MM.1S (cell line): ENCODE measurements at regions not wholly inside any gene's neighbourhood (a gene's known extent, or its start where the extent isn't known, plus 50 kb on each side); places are given as distances from the start of the nearest gene placed in this dataset.

Source experiments
- DNase-seq: peaks from one replicate; pipeline ENCODE4 v3.0.0-alpha.2; 2015
- H2AFZ ChIP-seq: fragments of 300-600 bp; sonication (generic); 2 replicates; pipeline ENCODE4 v1.6.0; 2016; ENCODE audit warnings: antibody characterized with exemption, low read length
- H3F3A ChIP-seq: fragments of 300-600 bp; sonication (generic); 2 replicates; pipeline ENCODE4 v1.6.1; 2016; ENCODE audit warnings: mild to moderate bottlenecking, antibody characterized with exemption, low read length, moderate library complexity, mixed read lengths; ENCODE audit not compliant: insufficient read depth
- H3K27ac ChIP-seq: fragments of 300-600 bp; sonication (generic); 2 replicates; pipeline ENCODE4 v1.5.1; 2016; ENCODE audit warnings: mild to moderate bottlenecking, low read length
- H3K27me3 ChIP-seq: fragments of 300-600 bp; sonication (generic); replicated peaks from 2 replicates; pipeline ENCODE4 v1.6.0; 2016; ENCODE audit warnings: low read length; ENCODE audit not compliant: insufficient read depth
- H3K36me3 ChIP-seq: fragments of 300-600 bp; sonication (generic); replicated peaks from 2 replicates; pipeline ENCODE4 v1.6.1; 2016; ENCODE audit warnings: mild to moderate bottlenecking, low read length, mixed read lengths; ENCODE audit not compliant: insufficient read depth
- H3K4me1 ChIP-seq: fragments of 300-600 bp; sonication (generic); 2 replicates; pipeline ENCODE4 v1.6.1; 2016; ENCODE audit warnings: low read length, mixed read lengths
- H3K4me2 ChIP-seq: fragments of 300-600 bp; sonication (generic); 2 replicates; pipeline ENCODE4 v1.6.0; 2016; ENCODE audit warnings: low read depth, low read length
- H3K4me3 ChIP-seq: fragments of 300-600 bp; sonication (generic); 2 replicates; pipeline ENCODE4 v1.5.1; 2016; ENCODE audit warnings: low read length, mixed read lengths
- H3K79me2 ChIP-seq: fragments of 300-600 bp; sonication (generic); 2 replicates; pipeline ENCODE4 v1.6.1; 2016; ENCODE audit warnings: mixed run types, low read length, mixed read lengths
- H3K9ac ChIP-seq: fragments of 300-600 bp; sonication (generic); 2 replicates; pipeline ENCODE4 v1.6.1; 2016; ENCODE audit warnings: low read length, mixed read lengths
- H3K9me2 ChIP-seq: fragments of 300-600 bp; sonication (generic); replicated peaks from 2 replicates; pipeline ENCODE4 v1.6.1; 2016; ENCODE audit warnings: mild to moderate bottlenecking, low read length, mixed read lengths; ENCODE audit not compliant: insufficient read depth
- H3K9me3 ChIP-seq: fragments of 300-600 bp; sonication (generic); replicated peaks from 2 replicates; pipeline ENCODE4 v1.6.1; 2016; ENCODE audit warnings: mild to moderate bottlenecking, low read length, mixed read lengths; ENCODE audit not compliant: insufficient read depth
- H4K20me1 ChIP-seq: fragments of 300-600 bp; sonication (generic); 2 replicates; pipeline ENCODE4 v1.6.1; 2016; ENCODE audit warnings: mild to moderate bottlenecking, low read length, moderate library complexity, mixed read lengths; ENCODE audit not compliant: insufficient read depth
- EZH2 ChIP-seq: fragments of 300-600 bp; sonication (generic); optimal IDR thresholded peaks from 2 replicates; pipeline ENCODE3; 2017; ENCODE audit warnings: low read depth, mild to moderate bottlenecking, antibody characterized with exemption, low read length, mixed read lengths
- EZH2phosphoT487 ChIP-seq: fragments of 300-600 bp; sonication (generic); IDR thresholded peaks from 2 replicates; pipeline ENCODE4 v1.6.1; 2018; ENCODE audit warnings: antibody characterized with exemption, low read length
- TF ChIP-seq, protein P1 (sequence below): fragments of 300-600 bp; sonication (generic); IDR thresholded peaks from 2 replicates; pipeline ENCODE4 v1.5.1; 2016; ENCODE audit warnings: antibody characterized with exemption, low read length, mixed read lengths

GRCh38 chr10:84890706-84891105 lies 562.3 kb downstream of the CCSER2 start:
- Histone ChIP-seq H3K4me3 (no peak overlapping the region), H3K9me3 (no peaks in the 10 kb centered on the region; the same call in 1 of the 2 replicates), H3K36me3 (no peaks in the 10 kb centered on the region), H3F3A (no peaks in the 10 kb centered on the region), H3K4me1 (no peaks in the 10 kb centered on the region), H3K27ac (no peak overlapping the region), H3K79me2 (no peaks in the 10 kb centered on the region), H3K27me3 (no peaks in the 10 kb centered on the region), H3K9me2 (no peaks in the 10 kb centered on the region), H4K20me1 (no peaks in the 10 kb centered on the region), H3K4me2 (no peak overlapping the region), H2AFZ (no peak overlapping the region), H3K9ac (no peak overlapping the region)
- DNase-seq, result no peak
- no peak for TF ChIP-seq EZH2
- TF ChIP-seq, protein P1, sequence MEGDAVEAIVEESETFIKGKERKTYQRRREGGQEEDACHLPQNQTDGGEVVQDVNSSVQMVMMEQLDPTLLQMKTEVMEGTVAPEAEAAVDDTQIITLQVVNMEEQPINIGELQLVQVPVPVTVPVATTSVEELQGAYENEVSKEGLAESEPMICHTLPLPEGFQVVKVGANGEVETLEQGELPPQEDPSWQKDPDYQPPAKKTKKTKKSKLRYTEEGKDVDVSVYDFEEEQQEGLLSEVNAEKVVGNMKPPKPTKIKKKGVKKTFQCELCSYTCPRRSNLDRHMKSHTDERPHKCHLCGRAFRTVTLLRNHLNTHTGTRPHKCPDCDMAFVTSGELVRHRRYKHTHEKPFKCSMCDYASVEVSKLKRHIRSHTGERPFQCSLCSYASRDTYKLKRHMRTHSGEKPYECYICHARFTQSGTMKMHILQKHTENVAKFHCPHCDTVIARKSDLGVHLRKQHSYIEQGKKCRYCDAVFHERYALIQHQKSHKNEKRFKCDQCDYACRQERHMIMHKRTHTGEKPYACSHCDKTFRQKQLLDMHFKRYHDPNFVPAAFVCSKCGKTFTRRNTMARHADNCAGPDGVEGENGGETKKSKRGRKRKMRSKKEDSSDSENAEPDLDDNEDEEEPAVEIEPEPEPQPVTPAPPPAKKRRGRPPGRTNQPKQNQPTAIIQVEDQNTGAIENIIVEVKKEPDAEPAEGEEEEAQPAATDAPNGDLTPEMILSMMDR, result no peak
- TF ChIP-seq EZH2phosphoT487, result no peak

DNA sequence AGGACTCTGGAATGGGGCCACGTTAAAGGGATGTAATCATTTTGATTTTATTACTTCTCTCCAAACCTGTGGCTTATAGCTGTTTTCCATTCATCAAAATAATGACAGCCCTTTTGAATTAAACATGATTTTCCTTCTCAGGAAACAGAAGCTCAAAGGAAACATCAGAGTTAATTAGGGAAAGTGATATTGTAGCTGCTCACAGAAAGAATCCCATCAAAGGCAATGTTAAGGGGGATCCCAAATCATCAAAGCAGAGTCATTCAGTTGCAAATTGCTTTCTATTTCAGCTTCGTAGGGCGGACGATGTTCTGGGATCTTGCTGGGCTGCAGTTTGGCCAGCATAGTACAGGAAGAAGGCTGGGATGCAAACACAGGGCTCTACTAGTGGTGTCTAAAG lies 563.2 kb downstream of the CCSER2 start:
- Histone ChIP-seq H3F3A (no peaks in the 10 kb centered on the region), H3K4me1 (no peaks in the 10 kb centered on the region), H3K79me2 (no peaks in the 10 kb centered on the region), H3K27ac (no peak overlapping the region), H3K36me3 (no peaks in the 10 kb centered on the region), H3K27me3 (no peaks in the 10 kb centered on the region), H3K9me3 (no peaks in the 10 kb centered on the region; the same call in 1 of the 2 replicates), H3K4me2 (no peak overlapping the region), H2AFZ (no peak overlapping the region), H3K9ac (no peak overlapping the region), H4K20me1 (no peaks in the 10 kb centered on the region), H3K4me3 (no peak overlapping the region), H3K9me2 (no peaks in the 10 kb centered on the region)
- TF ChIP-seq EZH2, result no peak
- TF ChIP-seq, protein P1, result no peak
- no peak for TF ChIP-seq EZH2phosphoT487
- no peak for DNase-seq

DNA sequence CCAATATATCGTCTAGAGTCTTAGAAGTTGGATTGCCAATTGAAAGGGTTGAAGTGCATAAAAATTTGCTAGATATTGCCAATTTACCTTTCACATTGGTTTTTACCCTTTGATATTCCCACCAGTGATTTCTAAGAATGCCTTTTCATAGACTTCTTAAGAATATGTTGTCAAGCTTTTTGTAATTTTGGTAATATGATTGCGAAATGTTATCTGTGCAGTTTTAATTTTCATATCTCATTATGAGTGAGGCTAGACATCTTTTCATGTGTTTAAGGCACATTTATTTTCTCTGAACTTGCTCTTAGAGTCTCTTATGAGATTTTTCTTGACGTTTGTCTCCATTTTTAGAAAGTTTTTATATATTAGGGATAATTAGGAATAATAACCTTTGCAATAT lies 567.2 kb downstream of the CCSER2 start:
- Histone ChIP-seq H2AFZ (no peak overlapping the region), H3K9ac (no peak overlapping the region), H3K9me2 (no peaks in the 10 kb centered on the region), H3K9me3 (no peaks in the 10 kb centered on the region), H3K4me1 (no peaks in the 10 kb centered on the region), H3K27ac (no peak overlapping the region), H3K4me3 (no peak overlapping the region), H3K79me2 (no peaks in the 10 kb centered on the region), H3K4me2 (no peak overlapping the region), H4K20me1 (no peaks in the 10 kb centered on the region), H3K36me3 (no peaks in the 10 kb centered on the region), H3F3A (no peaks in the 10 kb centered on the region), H3K27me3 (no peaks in the 10 kb centered on the region)
- no peak for DNase-seq
- no peak for TF ChIP-seq EZH2
- TF ChIP-seq, protein P1, result no peak
- TF ChIP-seq EZH2phosphoT487, result no peak
